HG03064 (cell line): ENCODE measurements at regions not wholly inside any gene's neighbourhood (a gene's known extent, or its start where the extent isn't known, plus 50 kb on each side); places are given as distances from the start of the nearest gene placed in this dataset.

Experiments used
- ATAC-seq: cut with Tn5 transposase; IDR thresholded peaks from one replicate; pipeline ENCODE4 v1.9.1; 2021; ENCODE audit warnings: low read depth; ENCODE audit not compliant: unreplicated experiment

- no peak for ATAC-seq
Measured at GRCh38 chr12:82054566-82054965, 295.4 kb upstream of the PPFIA2 start.

DNA sequence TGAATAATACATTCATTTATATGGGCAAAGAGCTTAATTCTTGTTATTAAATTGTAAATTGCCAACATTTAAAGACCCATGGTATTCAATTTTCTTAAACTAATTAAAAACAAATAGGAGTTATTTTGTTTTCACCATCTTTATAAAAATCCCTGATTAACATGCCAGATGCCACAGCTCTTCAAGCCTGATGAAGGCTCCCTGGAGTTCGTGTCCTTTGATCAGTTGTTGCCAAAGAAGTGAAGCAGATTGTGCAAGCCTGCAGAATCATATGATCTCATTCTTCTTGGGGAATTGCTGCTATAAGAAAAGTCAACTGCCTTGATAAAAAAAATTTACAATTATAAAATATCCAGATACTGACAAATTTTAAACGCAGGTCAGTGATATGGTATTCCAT lies 288.3 kb upstream of the PPFIA2 start:
- ATAC-seq: no peak

GRCh38 chr12:82040987-82041743 lies 282.0 kb upstream of the PPFIA2 start:
- no peak for ATAC-seq

- no peak for ATAC-seq
Measured at GRCh38 chr12:82034769-82035168, 275.6 kb upstream of the PPFIA2 start.

DNA sequence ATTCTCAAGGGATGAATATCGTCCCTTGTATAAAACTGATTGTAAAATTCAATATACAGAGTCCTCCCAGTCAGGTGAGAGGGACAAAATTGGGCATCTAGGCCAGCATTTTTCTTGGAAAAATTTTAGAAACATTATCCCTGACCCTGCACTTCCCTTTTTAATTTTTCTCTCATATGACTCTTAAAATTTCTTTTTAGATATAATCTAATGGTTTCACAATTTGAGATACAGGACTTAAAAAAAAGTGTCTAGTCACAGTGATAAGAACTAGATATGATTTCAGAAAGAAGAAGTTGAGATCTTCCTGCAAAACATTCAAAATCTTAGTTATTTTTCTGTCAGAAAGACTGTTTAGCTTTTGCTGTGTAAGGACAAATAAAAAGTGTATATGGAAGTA lies 270.8 kb upstream of the PPFIA2 start:
- no peak for ATAC-seq

- no peak for ATAC-seq
Measured at GRCh38 chr12:82028772-82029171, 269.6 kb upstream of the PPFIA2 start.

GRCh38 chr12:82027612-82028011 lies 268.5 kb upstream of the PPFIA2 start:
- no peak for ATAC-seq

DNA sequence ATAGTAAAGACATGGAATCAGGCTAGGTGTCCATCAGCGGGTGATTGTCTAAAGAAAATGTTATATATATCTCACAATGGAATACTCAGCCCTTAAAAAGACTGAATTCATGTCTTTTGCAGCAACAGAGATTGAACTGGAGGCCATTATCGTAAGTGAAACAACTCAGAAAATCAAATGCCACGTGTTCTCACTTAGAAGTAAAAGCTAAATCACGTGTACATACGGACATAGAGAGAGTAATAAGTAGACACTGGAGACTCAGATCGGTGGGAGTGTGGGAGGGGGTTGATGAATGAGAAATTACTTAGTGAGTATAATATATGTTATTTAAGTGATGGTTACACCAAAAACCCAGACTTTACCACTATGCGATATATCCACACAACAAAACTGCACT lies 266.3 kb upstream of the PPFIA2 start:
- no peak for ATAC-seq

- no peak for ATAC-seq
Measured at GRCh38 chr12:82019533-82019932, 260.4 kb upstream of the PPFIA2 start.

DNA sequence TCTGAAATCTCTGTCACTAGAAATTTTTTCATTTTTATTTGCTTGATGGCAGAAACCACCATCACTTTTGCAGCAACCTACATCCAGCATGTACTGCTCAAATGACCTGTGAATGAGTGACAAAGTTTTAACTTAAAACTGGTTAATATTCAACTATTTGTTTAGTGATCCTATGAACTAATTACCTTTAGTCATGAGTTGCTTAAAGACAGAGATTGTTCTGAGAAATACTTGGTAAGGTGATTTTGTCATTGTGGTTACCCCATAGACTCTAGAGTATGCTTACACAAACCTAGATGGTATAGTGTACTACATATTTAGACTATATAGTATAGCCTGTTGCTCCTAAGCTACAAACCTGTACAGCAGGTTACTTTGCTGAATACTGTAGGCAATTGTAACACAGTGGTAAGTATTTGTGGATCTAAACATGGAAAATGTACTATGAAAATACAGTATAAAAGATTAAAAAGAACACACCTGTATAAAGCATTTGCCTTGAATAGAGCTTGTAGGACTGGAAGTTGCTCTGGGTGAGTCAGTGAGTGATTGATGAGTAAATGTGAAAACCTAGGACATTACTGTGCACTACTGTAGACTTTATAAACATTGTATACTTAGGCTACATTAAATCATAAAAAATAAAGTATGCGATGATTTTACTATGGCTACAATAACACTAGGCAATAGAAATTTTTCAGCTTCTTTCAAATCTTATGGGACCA lies 256.6 kb upstream of the PPFIA2 start:
- ATAC-seq: peak; percentile 96

GRCh38 chr12:82012176-82012575 lies 253.0 kb upstream of the PPFIA2 start:
- ATAC-seq: no peak

- ATAC-seq: no peak
Measured at GRCh38 chr12:82009524-82009923, 250.4 kb upstream of the PPFIA2 start.

- no peak for ATAC-seq
Measured at GRCh38 chr12:82008251-82008650, 249.1 kb upstream of the PPFIA2 start.

DNA sequence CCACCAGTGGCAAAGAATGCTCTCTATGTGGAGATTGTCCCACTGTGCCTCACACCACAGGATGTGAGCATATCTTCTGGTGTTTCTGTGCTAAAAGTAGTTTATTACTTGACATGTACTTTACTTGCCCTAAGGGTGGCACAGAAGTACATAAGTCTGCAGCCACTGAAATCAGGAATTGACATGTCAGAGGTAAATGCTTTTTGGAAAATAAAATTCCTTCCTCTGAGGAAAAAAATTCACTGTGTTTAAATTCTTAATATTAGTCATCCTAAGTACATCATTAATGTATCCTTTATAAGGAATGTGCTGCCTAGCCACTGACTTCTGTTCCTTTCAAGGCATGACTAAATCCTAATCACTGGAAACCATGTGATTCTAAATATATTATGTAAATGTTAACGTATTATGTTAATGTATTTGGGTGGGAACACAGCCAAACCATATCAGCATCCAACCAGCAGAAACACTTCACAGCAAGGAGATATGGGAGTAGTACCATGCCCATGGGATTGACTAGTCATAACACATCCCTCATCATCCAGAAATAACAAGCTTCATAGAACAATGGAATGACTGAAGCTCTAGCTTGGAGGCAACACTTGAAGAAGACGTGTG lies 239.7 kb upstream of the PPFIA2 start:
- ATAC-seq: no peak

DNA sequence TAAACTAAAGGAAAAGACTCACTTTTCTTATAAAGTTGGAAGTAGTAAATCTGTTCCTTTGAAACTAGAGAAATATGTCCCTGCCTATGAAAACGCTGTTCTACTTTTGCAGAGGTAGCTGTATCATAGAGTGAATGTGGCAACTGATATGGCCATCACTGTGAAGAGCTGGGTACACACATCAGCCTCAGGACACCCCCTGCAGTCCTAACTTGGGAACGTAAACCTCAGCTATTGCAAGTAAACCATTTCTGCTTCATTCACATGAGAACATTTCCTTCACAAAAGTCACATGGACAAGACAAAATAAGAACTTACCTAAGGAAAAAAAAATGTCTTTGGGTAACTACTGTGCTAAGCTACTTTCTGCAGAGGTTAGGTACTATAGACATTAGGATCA lies 233.3 kb upstream of the PPFIA2 start:
- no peak for ATAC-seq

DNA sequence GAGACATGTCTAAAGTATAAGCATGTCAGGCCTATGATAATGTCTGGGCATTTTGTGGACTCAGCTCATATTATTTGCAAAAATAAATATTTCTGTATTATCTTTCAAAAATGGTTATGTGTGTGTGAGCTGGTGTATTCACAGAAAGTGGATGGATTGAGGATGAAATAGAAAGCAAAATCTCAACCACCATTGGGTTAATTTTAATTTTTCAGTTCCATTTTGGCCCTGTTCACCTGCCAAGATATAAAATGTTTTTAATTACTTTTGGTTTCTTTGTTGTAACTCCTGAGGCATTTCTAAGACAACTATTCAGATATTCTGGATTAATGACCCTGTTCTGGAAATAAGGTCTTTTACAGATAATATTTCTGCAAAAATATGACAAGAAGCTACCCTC lies 232.7 kb upstream of the PPFIA2 start:
- no peak for ATAC-seq

DNA sequence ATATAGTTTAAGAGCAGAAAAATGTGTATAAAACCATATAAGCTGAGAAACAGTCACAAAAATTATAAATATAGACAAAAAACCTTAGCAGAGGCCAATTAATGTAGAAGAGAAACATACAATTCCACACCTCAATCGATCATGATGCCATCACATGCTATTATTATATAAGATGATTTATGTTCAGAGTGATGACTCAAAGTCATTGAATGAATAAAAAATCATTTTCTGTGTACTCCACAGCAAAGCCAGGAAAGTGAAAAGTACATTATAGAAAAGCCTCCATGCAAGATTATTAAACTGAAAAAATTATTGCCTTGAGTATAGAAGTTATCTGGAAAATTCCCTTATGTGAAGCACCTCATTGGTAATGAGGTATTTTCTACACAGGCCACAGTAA lies 229.2 kb upstream of the PPFIA2 start:
- no peak for ATAC-seq

DNA sequence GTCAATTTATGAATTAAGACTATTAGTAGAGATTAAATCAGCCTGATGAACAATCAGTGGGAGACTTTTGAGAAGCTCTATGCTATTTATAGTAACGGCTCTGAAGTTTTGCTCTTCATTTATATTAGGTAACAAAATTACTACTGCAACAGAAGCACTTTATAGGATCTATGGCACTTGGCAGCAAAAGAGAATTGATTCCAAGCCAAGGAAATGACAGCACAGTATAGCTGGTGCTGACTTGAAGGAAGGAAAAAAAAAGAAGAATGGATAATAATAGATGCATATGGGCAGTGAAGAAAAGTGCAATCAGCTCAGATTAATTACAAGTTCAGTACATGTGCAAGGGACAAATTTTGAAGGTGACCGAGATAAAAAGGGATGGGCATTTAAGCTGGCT lies 228.2 kb upstream of the PPFIA2 start:
- ATAC-seq: no peak

DNA sequence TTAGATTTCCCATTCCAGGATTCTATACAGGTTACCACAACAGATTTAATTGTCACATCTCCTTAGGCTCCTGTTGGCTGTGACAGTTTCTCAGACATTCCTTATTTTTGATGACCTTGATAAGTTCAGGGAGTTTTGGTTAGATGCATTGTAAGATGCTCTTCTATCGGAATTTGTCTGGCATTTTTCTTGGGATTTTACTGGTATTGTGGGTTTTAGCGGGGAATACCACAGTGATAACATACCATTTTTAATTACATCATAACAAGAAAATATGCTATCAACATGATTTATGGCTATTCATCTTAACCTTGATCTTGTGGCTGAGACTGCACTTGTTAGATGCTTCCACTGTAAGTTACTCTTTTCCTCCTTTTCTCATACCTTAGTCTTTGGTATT lies 217.5 kb upstream of the PPFIA2 start:
- no peak for ATAC-seq

- no peak for ATAC-seq
Measured at GRCh38 chr12:81974762-81975161, 215.6 kb upstream of the PPFIA2 start.

DNA sequence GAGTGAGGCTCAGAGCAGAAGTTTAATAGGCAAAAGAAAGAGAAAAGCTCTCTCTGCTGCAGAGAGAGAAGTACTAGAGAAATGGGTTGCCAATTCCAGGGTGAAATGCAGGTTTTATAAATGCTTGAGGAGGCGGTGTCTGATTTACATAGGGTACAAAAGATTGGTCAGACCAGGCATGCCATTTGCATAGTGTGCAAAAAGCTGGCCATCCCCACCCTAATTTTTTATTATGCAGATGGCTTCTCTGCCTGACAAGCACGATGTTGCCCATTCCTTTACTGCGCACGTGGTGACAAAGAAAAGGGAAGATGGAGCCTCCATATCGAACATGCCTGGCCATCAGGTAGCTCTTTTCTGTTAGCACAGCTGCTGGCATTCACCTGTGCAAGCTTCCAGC lies 209.3 kb upstream of the PPFIA2 start:
- no peak for ATAC-seq

DNA sequence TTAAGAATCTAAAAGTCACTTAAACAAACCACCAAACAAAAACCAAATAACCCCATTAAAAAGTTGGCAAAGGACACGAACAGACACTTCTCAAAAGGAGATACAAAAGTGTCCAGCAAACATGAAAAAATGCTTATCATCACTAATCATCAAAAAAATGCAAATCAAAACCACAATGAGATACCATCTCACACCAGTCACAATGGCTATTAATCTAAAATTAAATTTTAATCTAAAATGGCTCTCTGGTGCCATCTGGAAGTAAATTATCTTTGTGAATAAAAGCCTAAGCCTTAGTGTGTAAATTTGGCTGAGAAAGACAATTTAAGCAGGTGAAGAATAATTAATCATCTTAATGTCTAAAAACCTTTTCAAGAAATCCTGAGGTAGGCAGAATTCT lies 204.5 kb upstream of the PPFIA2 start:
- ATAC-seq: no peak
